ENCODE measurements at regions not wholly inside any gene's neighbourhood (a gene's known extent, or its start where the extent isn't known, plus 50 kb on each side); places are given as distances from the start of the nearest gene placed in this dataset.

- no peak overlapping the region for H3K4me3 ChIP-seq (ENCODE audit: low read depth, low read length)
- H3K36me3 ChIP-seq (replicated peaks) = no peaks in the 10 kb centered on the region
- no peak overlapping the region for H3K27ac ChIP-seq
- no peak for DNase-seq
- in situ Hi-C loops (cut with HindIII; ENCODE audit: low pct_ligation_motif_present, low sequenced_read_pairs) = no loop called here
- TF ChIP-seq, protein P1, sequence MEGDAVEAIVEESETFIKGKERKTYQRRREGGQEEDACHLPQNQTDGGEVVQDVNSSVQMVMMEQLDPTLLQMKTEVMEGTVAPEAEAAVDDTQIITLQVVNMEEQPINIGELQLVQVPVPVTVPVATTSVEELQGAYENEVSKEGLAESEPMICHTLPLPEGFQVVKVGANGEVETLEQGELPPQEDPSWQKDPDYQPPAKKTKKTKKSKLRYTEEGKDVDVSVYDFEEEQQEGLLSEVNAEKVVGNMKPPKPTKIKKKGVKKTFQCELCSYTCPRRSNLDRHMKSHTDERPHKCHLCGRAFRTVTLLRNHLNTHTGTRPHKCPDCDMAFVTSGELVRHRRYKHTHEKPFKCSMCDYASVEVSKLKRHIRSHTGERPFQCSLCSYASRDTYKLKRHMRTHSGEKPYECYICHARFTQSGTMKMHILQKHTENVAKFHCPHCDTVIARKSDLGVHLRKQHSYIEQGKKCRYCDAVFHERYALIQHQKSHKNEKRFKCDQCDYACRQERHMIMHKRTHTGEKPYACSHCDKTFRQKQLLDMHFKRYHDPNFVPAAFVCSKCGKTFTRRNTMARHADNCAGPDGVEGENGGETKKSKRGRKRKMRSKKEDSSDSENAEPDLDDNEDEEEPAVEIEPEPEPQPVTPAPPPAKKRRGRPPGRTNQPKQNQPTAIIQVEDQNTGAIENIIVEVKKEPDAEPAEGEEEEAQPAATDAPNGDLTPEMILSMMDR (IDR thresholded peaks at IDR 0.05; ENCODE audit: low read depth, low read length, missing control alignments) = no peak
- no peaks in the 10 kb centered on the region for H3K27me3 ChIP-seq (replicated peaks)
Measured at GRCh38 chr20:61173267-61173666, 78.8 kb upstream of the CDH4 start.

DNA sequence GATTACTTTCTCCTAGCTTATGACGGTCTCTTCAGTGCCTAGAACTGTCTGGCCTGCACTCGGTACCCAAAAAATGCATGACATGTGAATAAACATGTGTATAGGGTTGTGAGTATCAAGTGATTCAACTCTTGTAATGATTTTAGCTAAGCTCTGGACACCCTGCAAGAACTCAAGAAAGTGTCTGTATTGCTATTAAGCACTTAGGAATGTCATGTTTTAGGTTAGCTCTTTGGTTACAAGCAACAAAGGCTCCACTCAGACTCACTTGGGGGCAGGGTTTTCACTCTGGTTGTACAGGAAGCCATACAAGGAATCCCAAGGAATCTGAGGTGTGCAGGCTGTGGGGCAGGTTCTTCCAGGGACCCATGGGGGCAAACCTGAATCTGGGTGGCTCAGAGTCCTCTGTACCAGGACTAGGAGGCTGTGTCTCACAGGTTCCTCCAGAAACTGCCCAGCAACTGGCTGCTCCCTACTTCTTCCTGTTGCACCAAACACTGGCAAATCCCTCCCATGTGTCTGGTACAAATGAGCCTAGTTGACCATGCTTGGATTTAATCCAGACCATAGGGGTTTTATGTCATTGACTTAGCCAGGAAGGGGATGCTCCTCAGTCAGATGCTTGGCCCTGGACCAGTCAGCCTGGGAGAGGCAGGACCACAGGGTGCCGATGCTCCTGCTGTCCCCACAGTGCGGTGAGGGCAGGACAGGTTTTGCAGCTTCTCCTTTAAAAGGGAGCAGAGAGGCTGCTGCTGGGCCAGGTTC lies 77.9 kb upstream of the CDH4 start:
- no peak for DNase-seq
- no peak overlapping the region for H3K27ac ChIP-seq
- in situ Hi-C loops (cut with HindIII; ENCODE audit: low pct_ligation_motif_present, low sequenced_read_pairs) = no loop called here
- H3K27me3 ChIP-seq (replicated peaks) = no peaks in the 10 kb centered on the region
- no peak overlapping the region for H3K4me3 ChIP-seq (ENCODE audit: low read depth, low read length)
- H3K36me3 ChIP-seq (replicated peaks) = no peaks in the 10 kb centered on the region
- TF ChIP-seq, protein P1 (IDR thresholded peaks at IDR 0.05; ENCODE audit: low read depth, low read length, missing control alignments) = no peak

GRCh38 chr20:61176874-61177273 lies 75.2 kb upstream of the CDH4 start:
- no peak overlapping the region for H3K4me3 ChIP-seq (ENCODE audit: low read depth, low read length)
- H3K27ac ChIP-seq = no peak overlapping the region
- H3K27me3 ChIP-seq (replicated peaks) = no peaks in the 10 kb centered on the region
- DNase-seq = no peak
- H3K36me3 ChIP-seq (replicated peaks) = no peaks in the 10 kb centered on the region
- TF ChIP-seq, protein P1 (IDR thresholded peaks at IDR 0.05; ENCODE audit: low read depth, low read length, missing control alignments) = no peak
- in situ Hi-C loops (cut with HindIII; ENCODE audit: low pct_ligation_motif_present, low sequenced_read_pairs) = no loop called here

DNA sequence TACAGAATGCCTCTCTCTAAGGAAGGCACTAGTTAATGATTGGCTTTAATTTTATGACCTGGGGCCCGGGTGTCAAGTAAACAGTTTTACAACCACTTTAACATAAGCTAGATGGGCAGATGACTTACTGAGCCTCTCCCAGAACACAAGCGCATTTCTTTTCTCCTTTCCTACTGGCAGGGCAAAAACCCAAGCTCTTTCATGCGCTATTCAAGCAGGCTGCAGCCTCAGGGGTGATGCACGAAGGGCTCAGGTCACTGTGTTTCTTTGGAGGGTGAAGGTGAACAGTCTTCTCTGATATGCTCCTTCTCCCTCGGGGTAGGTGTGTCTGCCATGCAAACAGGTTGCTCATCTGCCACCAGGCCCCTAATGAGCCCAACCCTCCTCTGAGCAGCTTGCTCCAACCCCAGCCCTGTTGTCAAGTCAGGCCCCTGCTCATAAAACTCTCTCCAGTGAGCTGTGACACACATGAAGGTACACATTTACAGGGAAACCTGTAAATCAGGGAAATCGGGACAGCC lies 73.5 kb upstream of the CDH4 start:
- Histone ChIP-seq H3K27ac (no peak overlapping the region), H3K4me3 (ENCODE audit: low read depth, low read length) (no peak overlapping the region), H3K36me3 (replicated peaks) (no peaks in the 10 kb centered on the region), H3K27me3 (replicated peaks) (no peaks in the 10 kb centered on the region)
- in situ Hi-C loops (cut with HindIII; ENCODE audit: low pct_ligation_motif_present, low sequenced_read_pairs) = no loop called here
- DNase-seq = no peak
- TF ChIP-seq, protein P1 (IDR thresholded peaks at IDR 0.05; ENCODE audit: low read depth, low read length, missing control alignments) = no peak

- Histone ChIP-seq H3K36me3 (replicated peaks) (no peaks in the 10 kb centered on the region), H3K4me3 (ENCODE audit: low read depth, low read length) (no peak overlapping the region), H3K27me3 (replicated peaks) (no peaks in the 10 kb centered on the region), H3K27ac (no peak overlapping the region)
- in situ Hi-C loops (cut with HindIII; ENCODE audit: low pct_ligation_motif_present, low sequenced_read_pairs) = no loop called here
- TF ChIP-seq, protein P1 (IDR thresholded peaks at IDR 0.05; ENCODE audit: low read depth, low read length, missing control alignments) = no peak
- DNase-seq = no peak
Measured at GRCh38 chr20:61184194-61184593, 67.9 kb upstream of the CDH4 start.
